Adrenal gland (tissue), 5 donors: ENCODE measurements at regions not wholly inside any gene's neighbourhood (a gene's known extent, or its start where the extent isn't known, plus 50 kb on each side); places are given as distances from the start of the nearest gene placed in this dataset.

ENCODE experiments used
- CTCF ChIP-seq, 6 experiments: fragments of 450-650 bp in 4 of 6; fragments of 200-600 bp in 2 of 6; sonication (generic) in 1 of 6; IDR thresholded peaks; 1 replicate in 5 of 6; 2 replicates in 1 of 6; pipeline versions ENCODE4 v1.5.1 to v1.8.0; 2016 to 2021; ENCODE audit warnings: antibody characterized with exemption in 6 of 6, mild to moderate bottlenecking in 2 of 6, moderate library complexity in 1 of 6
- POLR2A ChIP-seq, 2 donors: fragments of 450-650 bp; IDR thresholded peaks; one replicate each; pipeline ENCODE4 v1.6.1; 2017; ENCODE audit warnings: antibody characterized with exemption in 2 of 2, mild to moderate bottlenecking in 2 of 2, moderate library complexity in 1 of 2
- donor health status: DM: no; HTN: no; CAD: no.

GRCh38 chr13:40120781-40121180, 465.3 kb downstream of the COG6 start:
- no peak for TF ChIP-seq POLR2A (IDR thresholded peaks at IDR 0.05)
- no peak for TF ChIP-seq CTCF (IDR thresholded peaks at IDR 0.05)
